ENCODE measurements at regions not wholly inside any gene's neighbourhood (a gene's known extent, or its start where the extent isn't known, plus 50 kb on each side); places are given as distances from the start of the nearest gene placed in this dataset.

DNA sequence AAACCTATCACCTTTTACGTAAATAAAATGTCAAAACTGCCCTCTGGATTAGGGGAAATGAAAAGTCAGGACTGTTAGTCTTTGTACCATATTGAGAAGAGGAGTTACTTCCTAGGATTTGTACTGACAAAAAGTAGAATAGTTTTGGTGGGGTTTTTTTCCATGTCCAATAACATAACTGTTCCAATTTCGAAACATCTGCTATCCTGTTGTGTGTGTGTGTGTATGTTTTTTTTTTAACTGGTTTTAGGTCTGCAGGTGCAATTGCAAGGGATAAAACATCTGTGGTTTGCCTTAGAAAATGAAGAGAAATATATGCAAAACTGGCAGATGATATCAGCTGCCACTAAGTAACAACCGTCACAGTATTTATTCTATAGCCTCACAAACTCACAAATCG is 506.8 kb downstream of the NFIB start:
- TF ChIP-seq MAFK (IDR thresholded peaks at IDR 0.05; ENCODE audit: partially characterized antibody): no peak
- no peak for TF ChIP-seq MYC (IDR thresholded peaks at IDR 0.05; ENCODE audit: borderline replicate concordance, low read length)
- TF ChIP-seq, protein P1, sequence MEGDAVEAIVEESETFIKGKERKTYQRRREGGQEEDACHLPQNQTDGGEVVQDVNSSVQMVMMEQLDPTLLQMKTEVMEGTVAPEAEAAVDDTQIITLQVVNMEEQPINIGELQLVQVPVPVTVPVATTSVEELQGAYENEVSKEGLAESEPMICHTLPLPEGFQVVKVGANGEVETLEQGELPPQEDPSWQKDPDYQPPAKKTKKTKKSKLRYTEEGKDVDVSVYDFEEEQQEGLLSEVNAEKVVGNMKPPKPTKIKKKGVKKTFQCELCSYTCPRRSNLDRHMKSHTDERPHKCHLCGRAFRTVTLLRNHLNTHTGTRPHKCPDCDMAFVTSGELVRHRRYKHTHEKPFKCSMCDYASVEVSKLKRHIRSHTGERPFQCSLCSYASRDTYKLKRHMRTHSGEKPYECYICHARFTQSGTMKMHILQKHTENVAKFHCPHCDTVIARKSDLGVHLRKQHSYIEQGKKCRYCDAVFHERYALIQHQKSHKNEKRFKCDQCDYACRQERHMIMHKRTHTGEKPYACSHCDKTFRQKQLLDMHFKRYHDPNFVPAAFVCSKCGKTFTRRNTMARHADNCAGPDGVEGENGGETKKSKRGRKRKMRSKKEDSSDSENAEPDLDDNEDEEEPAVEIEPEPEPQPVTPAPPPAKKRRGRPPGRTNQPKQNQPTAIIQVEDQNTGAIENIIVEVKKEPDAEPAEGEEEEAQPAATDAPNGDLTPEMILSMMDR (IDR thresholded peaks at IDR 0.05): no peak
- TF ChIP-seq, protein P2, sequence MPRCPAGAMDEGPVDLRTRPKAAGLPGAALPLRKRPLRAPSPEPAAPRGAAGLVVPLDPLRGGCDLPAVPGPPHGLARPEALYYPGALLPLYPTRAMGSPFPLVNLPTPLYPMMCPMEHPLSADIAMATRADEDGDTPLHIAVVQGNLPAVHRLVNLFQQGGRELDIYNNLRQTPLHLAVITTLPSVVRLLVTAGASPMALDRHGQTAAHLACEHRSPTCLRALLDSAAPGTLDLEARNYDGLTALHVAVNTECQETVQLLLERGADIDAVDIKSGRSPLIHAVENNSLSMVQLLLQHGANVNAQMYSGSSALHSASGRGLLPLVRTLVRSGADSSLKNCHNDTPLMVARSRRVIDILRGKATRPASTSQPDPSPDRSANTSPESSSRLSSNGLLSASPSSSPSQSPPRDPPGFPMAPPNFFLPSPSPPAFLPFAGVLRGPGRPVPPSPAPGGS (IDR thresholded peaks at IDR 0.05): no peak
- no peak for TF ChIP-seq SMC3 (IDR thresholded peaks at IDR 0.05)
- TF ChIP-seq, protein P3, sequence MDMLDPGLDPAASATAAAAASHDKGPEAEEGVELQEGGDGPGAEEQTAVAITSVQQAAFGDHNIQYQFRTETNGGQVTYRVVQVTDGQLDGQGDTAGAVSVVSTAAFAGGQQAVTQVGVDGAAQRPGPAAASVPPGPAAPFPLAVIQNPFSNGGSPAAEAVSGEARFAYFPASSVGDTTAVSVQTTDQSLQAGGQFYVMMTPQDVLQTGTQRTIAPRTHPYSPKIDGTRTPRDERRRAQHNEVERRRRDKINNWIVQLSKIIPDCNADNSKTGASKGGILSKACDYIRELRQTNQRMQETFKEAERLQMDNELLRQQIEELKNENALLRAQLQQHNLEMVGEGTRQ (IDR thresholded peaks at IDR 0.05): no peak

Measured in A549 (cell line).